ENCODE measurements at regions not wholly inside any gene's neighbourhood (a gene's known extent, or its start where the extent isn't known, plus 50 kb on each side); places are given as distances from the start of the nearest gene placed in this dataset.

GRCh38 chr18:64202210-64202836 is 53.4 kb upstream of the LINC00305 start:
- TF ChIP-seq POLR2AphosphoS5 (IDR thresholded peaks at IDR 0.05) (no peak), POLR2A (IDR thresholded peaks at IDR 0.05) (no peak)
